GM18867 (cell line): ENCODE measurements at regions not wholly inside any gene's neighbourhood (a gene's known extent, or its start where the extent isn't known, plus 50 kb on each side); places are given as distances from the start of the nearest gene placed in this dataset.

ENCODE experiments used
- ATAC-seq: cut with Tn5 transposase; IDR thresholded peaks from one replicate; pipeline ENCODE4 v1.9.1; 2021; ENCODE audit warnings: mild to moderate bottlenecking, moderate library complexity; ENCODE audit not compliant: unreplicated experiment

DNA sequence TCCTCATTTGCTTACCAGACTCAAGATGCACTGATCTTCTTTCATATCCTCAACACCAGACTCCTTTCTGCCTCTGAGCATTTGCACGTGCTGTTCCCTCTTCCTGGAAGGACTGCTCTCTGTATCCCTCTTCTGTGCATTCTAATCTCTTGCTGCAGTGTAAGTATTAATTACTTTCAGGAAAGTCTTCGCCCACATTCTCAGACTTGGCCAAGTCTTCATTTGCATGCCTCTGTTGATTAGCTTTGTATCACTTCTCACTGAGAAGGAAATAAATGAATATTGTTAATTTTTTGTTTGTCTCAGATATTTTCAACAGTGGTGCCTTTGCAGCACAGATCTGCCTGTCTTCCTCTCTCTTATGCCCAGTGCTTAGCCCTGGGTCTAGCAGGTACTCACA lies 50.3 kb upstream of the RAB3GAP2 start:
- no peak for ATAC-seq
